H1 (cell line): ENCODE measurements at regions not wholly inside any gene's neighbourhood (a gene's known extent, or its start where the extent isn't known, plus 50 kb on each side); places are given as distances from the start of the nearest gene placed in this dataset.

Experiments
- ASH2L ChIP-seq: fragments of 200-600, 300-600 bp; sonication (generic); IDR thresholded peaks from one replicate; pipeline ENCODE4 v1.7.1; 2017; ENCODE audit warnings: low read length
- BACH1 ChIP-seq: IDR thresholded peaks from 2 replicates; pipeline ENCODE4 v1.6.1; 2012; ENCODE audit warnings: low read length, improper control_type of control experiment
- CBX8 ChIP-seq: fragments of 300-800, 300-1000 bp; sonication (generic); IDR thresholded peaks from 2 replicates; pipeline ENCODE4 v1.7.1; 2016; ENCODE audit warnings: low read depth, low read length, borderline replicate concordance
- CEBPB ChIP-seq: IDR thresholded peaks from 2 replicates; pipeline ENCODE4 v1.6.1; 2012; ENCODE audit warnings: low read depth, low read length
- CHD7 ChIP-seq: fragments of 300-600 bp; sonication (generic); IDR thresholded peaks from 2 replicates; pipeline ENCODE4 v1.7.1; 2012; ENCODE audit warnings: low read length, moderate library complexity, mild to moderate bottlenecking, inconsistent platforms; ENCODE audit not compliant: insufficient replicate concordance
- RAD21 ChIP-seq, 2 experiments: IDR thresholded peaks in 1 of 2; conservative IDR thresholded peaks in 1 of 2; 2 replicates each; pipeline ENCODE4 v1.6.1; 2011; ENCODE audit warnings: low read depth in 2 of 2, low read length in 2 of 2, improper control_type of control experiment in 1 of 2, inconsistent platforms in 1 of 2, mild to moderate bottlenecking in 1 of 2, moderate library complexity in 1 of 2
- SIRT6 ChIP-seq: IDR thresholded peaks from one replicate; pipeline ENCODE4 v1.7.1; 2012; ENCODE audit warnings: low read length, inconsistent platforms
- SUZ12 ChIP-seq: fragments of 200-600 bp; sonication (generic); IDR thresholded peaks from 2 replicates; pipeline ENCODE4 v1.6.1; 2012; ENCODE audit warnings: mild to moderate bottlenecking, inconsistent platforms, low read length, moderate library complexity, mixed read lengths
- USF2 ChIP-seq: IDR thresholded peaks from 2 replicates; pipeline ENCODE4 v1.6.1; 2011; ENCODE audit warnings: low read length, improper control_type of control experiment

GRCh38 chr2:157204401-157204800, 53.1 kb upstream of the GALNT5 start (continued):
- TF ChIP-seq CBX8: no peak
- TF ChIP-seq BACH1: no peak
- TF ChIP-seq SUZ12: no peak
- no peak for TF ChIP-seq RAD21 (IDR thresholded peaks at IDR 0.05 in 1 of 2, conservative IDR thresholded peaks at IDR 0.05 in 1 of 2; ENCODE audit: low read depth in 2 of 2, low read length in 2 of 2)
- TF ChIP-seq USF2: no peak
- no peak for TF ChIP-seq CEBPB
- no peak for TF ChIP-seq ASH2L
- TF ChIP-seq SIRT6: no peak
- TF ChIP-seq CHD7: no peak
